ENCODE measurements at regions not wholly inside any gene's neighbourhood (a gene's known extent, or its start where the extent isn't known, plus 50 kb on each side); places are given as distances from the start of the nearest gene placed in this dataset.

GRCh38 chr10:29057822-29058331 lies 231.0 kb upstream of the LYZL1 start:
- TF ChIP-seq CTCF (IDR thresholded peaks at IDR 0.05 in 2 of 3, conservative IDR thresholded peaks at IDR 0.05 in 1 of 3; ENCODE audit: borderline replicate concordance in 1 of 3, insufficient read depth in 1 of 3, low read depth in 2 of 3, low read length in 2 of 3) (no peak), CEBPB (IDR thresholded peaks at IDR 0.05; ENCODE audit: low read depth) (no peak), POLR2AphosphoS5 (IDR thresholded peaks at IDR 0.05; ENCODE audit: low read depth, low read length) (no peak), SP1 (IDR thresholded peaks at IDR 0.05; ENCODE audit: low read depth) (no peak), POLR2A (IDR thresholded peaks at IDR 0.05; ENCODE audit: borderline replicate concordance, extremely low read depth, insufficient read depth, insufficient read length) (no peak), EZH2phosphoT487 (IDR thresholded peaks at IDR 0.05; ENCODE audit: borderline replicate concordance) (no peak), MAX (IDR thresholded peaks at IDR 0.05) (no peak), EZH2 (IDR thresholded peaks at IDR 0.05) (no peak), ZBTB33 (IDR thresholded peaks at IDR 0.05; ENCODE audit: extremely low read depth, insufficient replicate concordance, low read length) (no peak), ZFX (IDR thresholded peaks at IDR 0.05) (no peak), RAD21 (IDR thresholded peaks at IDR 0.05; ENCODE audit: low read depth) (no peak), ZNF274 (IDR thresholded peaks at IDR 0.05; ENCODE audit: low read depth, low read length) (no peak), SIN3A (IDR thresholded peaks at IDR 0.05; ENCODE audit: low read depth) (no peak)

Measured in HCT116 (cell line).